ENCODE measurements at regions not wholly inside any gene's neighbourhood (a gene's known extent, or its start where the extent isn't known, plus 50 kb on each side); places are given as distances from the start of the nearest gene placed in this dataset.
"Not testable (repeated sequence)": the region's sequence is repeated elsewhere in the genome, so short reads cannot be mapped to it uniquely, and the experiment has no call there.

- no peak overlapping the region for H3K27ac Mint-ChIP-seq (ENCODE audit: unreplicated experiment)
- H3K36me3 Mint-ChIP-seq (ENCODE audit: insufficient read depth, unreplicated experiment), result no peaks in the 10 kb centered on the region
- H3K36me3 ChIP-seq (ENCODE audit: control insufficient read depth, insufficient read depth, low read length), result no peaks in the 10 kb centered on the region
- H3K4me1 ChIP-seq, result no peaks in the 10 kb centered on the region
- DNase-seq, result no peak
- peaks cover 2% of the 10 kb centered on the region for H3K27me3 Mint-ChIP-seq (ENCODE audit: insufficient read depth, unreplicated experiment)
- no TSS peak for BruUV-seq (replicated peaks)
- ChIA-PET POLR2A (no interaction called here), CTCF (no interaction called here)
- TF ChIP-seq CTCF (IDR thresholded peaks at IDR 0.05; ENCODE audit: insufficient read depth in 1 of 2, low read depth in 1 of 2, low read length in 1 of 2, severe bottlenecking in 1 of 2, unreplicated experiment in 1 of 2), result no peak
- no peak overlapping the region for H3K4me3 Mint-ChIP-seq (ENCODE audit: unreplicated experiment)
- H3K9me3 ChIP-seq, result no peaks in the 10 kb centered on the region
- no peaks in the 10 kb centered on the region for H3K27me3 ChIP-seq (replicated peaks; ENCODE audit: control insufficient read depth, insufficient read depth, low read length)
- no peak overlapping the region for H3K4me3 ChIP-seq (ENCODE audit: low read depth, low read length)
- no peaks in the 10 kb centered on the region for H3K4me1 Mint-ChIP-seq (ENCODE audit: low read depth, unreplicated experiment)
- intact Hi-C loops (cut with micrococcal nuclease; ENCODE audit: unreplicated experiment), result no loop called here
- H3K9me3 Mint-ChIP-seq (ENCODE audit: unreplicated experiment), result peaks cover 12% of the 10 kb centered on the region
Measured at GRCh38 chr20:26243731-26244130, 547.1 kb upstream of the ZNF337 start.

GRCh38 chr20:26220609-26221008 is 524.0 kb upstream of the ZNF337 start:
- POLR2A ChIA-PET; H3K4me3 Mint-ChIP-seq (ENCODE audit: unreplicated experiment); H3K27me3 Mint-ChIP-seq (ENCODE audit: insufficient read depth, unreplicated experiment); H3K36me3 ChIP-seq (ENCODE audit: control insufficient read depth, insufficient read depth, low read length); H3K27ac Mint-ChIP-seq (ENCODE audit: unreplicated experiment); H3K9me3 ChIP-seq; DNase-seq; H3K36me3 Mint-ChIP-seq (ENCODE audit: insufficient read depth, unreplicated experiment); H3K4me3 ChIP-seq (ENCODE audit: low read depth, low read length); H3K4me1 ChIP-seq; H3K9me3 Mint-ChIP-seq (ENCODE audit: unreplicated experiment); H3K27me3 ChIP-seq (replicated peaks; ENCODE audit: control insufficient read depth, insufficient read depth, low read length); BruUV-seq (replicated peaks); H3K4me1 Mint-ChIP-seq (ENCODE audit: low read depth, unreplicated experiment); intact Hi-C loops (cut with micrococcal nuclease; ENCODE audit: unreplicated experiment); CTCF ChIA-PET: not testable (repeated sequence)

GRCh38 chr20:26219546-26219945 is 522.9 kb upstream of the ZNF337 start:
- H3K27ac Mint-ChIP-seq (ENCODE audit: unreplicated experiment); BruUV-seq (replicated peaks); intact Hi-C loops (cut with micrococcal nuclease; ENCODE audit: unreplicated experiment); H3K36me3 Mint-ChIP-seq (ENCODE audit: insufficient read depth, unreplicated experiment); H3K9me3 Mint-ChIP-seq (ENCODE audit: unreplicated experiment); H3K4me1 Mint-ChIP-seq (ENCODE audit: low read depth, unreplicated experiment); H3K36me3 ChIP-seq (ENCODE audit: control insufficient read depth, insufficient read depth, low read length); H3K4me3 ChIP-seq (ENCODE audit: low read depth, low read length); H3K4me3 Mint-ChIP-seq (ENCODE audit: unreplicated experiment); POLR2A ChIA-PET; H3K4me1 ChIP-seq; H3K9me3 ChIP-seq; H3K27me3 ChIP-seq (replicated peaks; ENCODE audit: control insufficient read depth, insufficient read depth, low read length); CTCF ChIA-PET: not testable (repeated sequence)
- DNase-seq, result peak in 1 of 2 experiments; percentile 34
- peaks cover 12% of the 10 kb centered on the region for H3K27me3 Mint-ChIP-seq (ENCODE audit: insufficient read depth, unreplicated experiment)

GRCh38 chr20:26218301-26218700 is 521.6 kb upstream of the ZNF337 start:
- no peaks in the 10 kb centered on the region for H3K4me1 Mint-ChIP-seq (ENCODE audit: low read depth, unreplicated experiment)
- H3K27me3 Mint-ChIP-seq (ENCODE audit: insufficient read depth, unreplicated experiment), result peaks cover 12% of the 10 kb centered on the region
- H3K9me3 Mint-ChIP-seq (ENCODE audit: unreplicated experiment), result no peaks in the 10 kb centered on the region
- no TSS peak for BruUV-seq (replicated peaks)
- H3K9me3 ChIP-seq, result no peaks in the 10 kb centered on the region
- no peak overlapping the region for H3K27ac Mint-ChIP-seq (ENCODE audit: unreplicated experiment)
- no peak overlapping the region for H3K4me3 ChIP-seq (ENCODE audit: low read depth, low read length)
- POLR2A ChIA-PET, result no interaction called here
- TF ChIP-seq CTCF (IDR thresholded peaks at IDR 0.05; ENCODE audit: insufficient read depth in 1 of 2, low read depth in 1 of 2, low read length in 1 of 2, severe bottlenecking in 1 of 2, unreplicated experiment in 1 of 2), result no peak
- no peaks in the 10 kb centered on the region for H3K27me3 ChIP-seq (replicated peaks; ENCODE audit: control insufficient read depth, insufficient read depth, low read length)
- H3K36me3 Mint-ChIP-seq (ENCODE audit: insufficient read depth, unreplicated experiment), result no peaks in the 10 kb centered on the region
- no peak for DNase-seq
- H3K4me1 ChIP-seq, result no peaks in the 10 kb centered on the region
- H3K4me3 Mint-ChIP-seq (ENCODE audit: unreplicated experiment), result no peak overlapping the region
- CTCF ChIA-PET, result no interaction called here
- intact Hi-C loops (cut with micrococcal nuclease; ENCODE audit: unreplicated experiment), result no loop called here
- H3K36me3 ChIP-seq (ENCODE audit: control insufficient read depth, insufficient read depth, low read length), result no peaks in the 10 kb centered on the region
